Right cardiac atrium (tissue), 5 donors: ENCODE measurements at regions not wholly inside any gene's neighbourhood (a gene's known extent, or its start where the extent isn't known, plus 50 kb on each side); places are given as distances from the start of the nearest gene placed in this dataset.

Experiments used
- ATAC-seq, 2 donors: fragments of 200-7000 bp; cut with Tn5 transposase; one replicate each; pipeline versions ENCODE4 v1.8.0 to v1.9.1; 2020; ENCODE audit warnings: moderate library complexity in 2 of 2, mild to moderate bottlenecking in 1 of 2
- DNase-seq, 3 donors: peaks; one replicate each; pipeline ENCODE4 v3.0.0-alpha.2; 2020
- H3K27ac ChIP-seq: one replicate; pipeline ENCODE4 v1.5.1; 2013; ENCODE audit warnings: mild to moderate bottlenecking, low read length, control low read depth, moderate library complexity
- H3K27me3 ChIP-seq: one replicate; pipeline ENCODE4 v1.6.1; 2013; ENCODE audit not compliant: control insufficient read depth, insufficient read depth
- H3K4me1 ChIP-seq: one replicate; pipeline ENCODE4 v1.6.1; 2013; ENCODE audit warnings: low read length; ENCODE audit not compliant: control insufficient read depth, insufficient read depth
- H3K4me3 ChIP-seq: one replicate; pipeline ENCODE4 v1.5.1; 2013; ENCODE audit warnings: low read length, control low read depth
- H3K9me3 ChIP-seq: one replicate; pipeline ENCODE4 v1.6.1; 2013; ENCODE audit warnings: low read length; ENCODE audit not compliant: control insufficient read depth
- WGBS: extraction: QIAGEN DNeasy Blood & Tissue Kit; methylation state at CpG from one replicate; pipeline ENCODE4 v1.1.7; 2013; 5-methylcytosine and 5-hydroxymethylcytosine counted together
- intact Hi-C, 4 donors: fragments of 100-400 bp; cut with DNase I; formaldehyde crosslinking; loops; one replicate each; pipeline versions ENCODE4 v1.11.0 to v1.14.0; 2022 to 2023
- donor health status: healthy with polysubstance abuse.
- donor health status: DM: no; HTN: yes; CAD: no.
- donor health status: DM: no; HTN: no; CAD: no.
- donor health status: DM: no; HTN: yes; CAD: no; lungs with severe emphysema.
- donor health status: DM: yes; HTN: yes; CAD: no.

DNA sequence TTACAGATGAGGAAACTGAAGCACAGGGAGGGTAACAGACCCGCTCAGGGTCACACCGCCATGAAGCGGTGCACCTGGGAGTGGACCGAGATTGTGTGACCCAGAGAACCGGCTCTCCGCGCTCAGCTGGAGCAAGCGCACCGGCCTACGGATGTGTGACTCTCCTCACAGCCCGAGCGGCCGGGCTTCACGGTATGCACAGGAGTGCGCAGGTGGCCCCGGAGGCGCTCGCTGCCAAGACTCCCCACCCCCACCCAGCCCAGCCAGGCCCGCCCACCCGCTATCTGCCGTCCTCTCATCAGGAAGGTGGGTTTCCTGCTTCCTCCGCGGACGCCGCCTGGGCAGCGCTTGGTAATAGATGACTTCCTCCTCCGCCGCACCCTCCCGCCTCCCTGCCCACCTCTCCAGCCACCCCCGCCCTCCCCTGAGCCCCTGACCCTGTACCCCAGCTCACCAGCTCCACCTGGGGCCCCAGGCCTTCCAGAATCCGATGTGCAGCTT is 110.7 kb downstream of the NCOR2 start:
- Histone ChIP-seq H3K27me3 (no peaks in the 10 kb centered on the region), H3K4me1 (peaks cover 23% of the 10 kb centered on the region), H3K27ac (peak overlapping the region; percentile 68), H3K4me3 (peak overlapping the region; percentile 11), H3K9me3 (no peaks in the 10 kb centered on the region)
- DNase-seq (peak in 2 of 3 donors; percentile 74 to 82), ATAC-seq (peak in 1 of 2 donors; percentile 0)
- intact Hi-C loops: no loop called here
- WGBS: 65% methylated on average over 31 of the region's 31 CpGs

DNA sequence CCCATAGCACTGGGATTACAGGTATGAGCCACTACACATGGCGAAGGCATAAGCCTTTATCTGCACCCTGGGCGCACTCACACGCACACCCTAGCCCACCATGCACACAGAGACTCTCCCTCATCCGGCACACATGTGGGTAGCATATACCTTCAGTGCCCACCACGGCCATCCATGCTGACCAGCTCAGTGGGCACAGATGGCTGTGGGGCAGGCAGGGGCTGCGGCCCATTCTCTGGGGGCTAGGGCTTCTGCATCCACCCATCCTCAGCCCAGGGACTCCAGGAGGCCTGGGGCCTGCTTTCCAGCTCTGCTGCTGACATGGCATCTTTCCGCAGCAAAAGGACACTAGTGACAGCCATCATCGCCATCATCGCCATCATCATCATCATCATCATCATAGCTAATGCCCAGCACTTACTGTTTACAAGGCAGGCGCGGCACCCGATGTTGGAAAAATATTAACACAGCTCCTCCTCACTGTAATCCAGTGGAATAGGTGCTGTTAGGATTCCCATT is 111.2 kb downstream of the NCOR2 start:
- Histone ChIP-seq H3K9me3 (no peaks in the 10 kb centered on the region), H3K27ac (no peak overlapping the region), H3K27me3 (no peaks in the 10 kb centered on the region), H3K4me3 (no peak overlapping the region), H3K4me1 (peaks cover 23% of the 10 kb centered on the region)
- intact Hi-C loops: no loop called here
- ATAC-seq (no peak), DNase-seq (peak in 1 of 3 donors; percentile 55)
- 96% methylated on average over 12 of the region's 12 CpGs for WGBS

DNA sequence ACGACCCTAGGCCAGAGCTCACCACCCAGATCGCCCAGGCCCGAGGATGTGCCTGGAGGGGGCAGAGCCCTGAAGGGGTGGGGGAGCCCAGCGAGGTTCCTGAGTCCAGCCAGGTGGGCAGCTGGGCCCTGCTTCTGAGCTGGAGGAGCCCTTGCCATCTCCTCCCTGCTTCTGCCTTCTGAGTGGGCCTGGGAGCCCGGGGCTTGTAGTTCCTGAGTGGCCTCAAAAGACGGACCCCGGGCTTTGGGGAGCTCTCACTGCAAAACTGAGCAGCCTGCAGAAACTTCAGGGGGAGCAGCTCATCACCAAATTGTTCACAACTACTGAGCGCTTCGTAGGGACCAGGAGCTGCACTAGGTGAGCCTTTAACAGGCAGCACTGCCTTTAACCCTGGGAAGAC is 112.1 kb downstream of the NCOR2 start:
- Histone ChIP-seq H3K27me3 (no peaks in the 10 kb centered on the region), H3K27ac (no peak overlapping the region), H3K4me1 (peaks cover 25% of the 10 kb centered on the region), H3K9me3 (no peaks in the 10 kb centered on the region), H3K4me3 (no peak overlapping the region)
- no peak for ATAC-seq
- intact Hi-C loops: no loop called here
- 80% methylated on average over 9 of the region's 9 CpGs for WGBS
- peak in 1 of 3 donors; percentile 38 for DNase-seq

DNA sequence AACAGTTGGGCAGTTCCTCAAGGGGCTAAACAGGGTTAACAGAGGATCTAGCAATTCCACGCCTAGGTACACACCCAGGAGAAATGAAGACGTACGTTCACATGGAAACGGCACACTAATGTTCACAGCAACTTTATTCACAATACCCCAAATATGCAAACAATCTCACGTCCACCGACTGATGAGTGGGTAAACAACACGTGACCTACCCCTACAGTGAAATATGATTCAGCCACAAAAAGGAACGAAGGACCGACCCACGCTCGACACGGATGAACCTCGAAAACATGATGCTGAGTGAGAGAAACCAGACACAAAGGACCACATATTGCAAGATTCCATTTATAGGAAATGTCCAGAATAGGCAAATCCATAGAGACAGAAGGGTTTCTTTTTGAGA is 112.7 kb downstream of the NCOR2 start:
- Histone ChIP-seq H3K9me3 (no peaks in the 10 kb centered on the region), H3K4me3 (no peak overlapping the region), H3K27ac (peak overlapping the region; percentile 83), H3K27me3 (no peaks in the 10 kb centered on the region), H3K4me1 (peaks cover 25% of the 10 kb centered on the region)
- WGBS: 47% methylated on average over 13 of the region's 13 CpGs
- ATAC-seq (no peak), DNase-seq (peak in 1 of 3 donors; percentile 11)
- intact Hi-C loops: no loop called here

DNA sequence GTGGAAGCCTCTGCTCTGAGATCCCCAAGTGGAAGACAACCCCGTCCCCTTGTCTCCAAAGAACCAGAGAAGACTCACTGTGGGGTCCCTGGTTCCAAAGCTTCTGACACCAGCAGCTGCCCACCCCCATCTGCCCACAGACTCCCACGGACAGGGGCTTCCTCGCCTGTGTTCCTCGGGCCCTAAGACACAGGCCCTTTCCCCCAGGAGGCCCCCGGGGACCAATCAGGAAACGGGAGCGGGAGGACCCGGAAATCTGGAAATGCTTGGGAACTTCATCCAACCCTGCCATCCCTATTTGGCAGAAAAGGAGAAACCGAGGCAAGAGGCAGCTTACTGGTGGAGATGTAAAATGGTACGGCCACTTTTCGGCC is 113.1 kb downstream of the NCOR2 start:
- Histone ChIP-seq H3K9me3 (no peaks in the 10 kb centered on the region), H3K27ac (peak overlapping the region; percentile 83), H3K27me3 (no peaks in the 10 kb centered on the region), H3K4me3 (no peak overlapping the region), H3K4me1 (peaks cover 25% of the 10 kb centered on the region)
- ATAC-seq (no peak), DNase-seq (peak in 1 of 3 donors; percentile 65)
- 49% methylated on average over 11 of the region's 11 CpGs for WGBS
- intact Hi-C loops: no loop called here

DNA sequence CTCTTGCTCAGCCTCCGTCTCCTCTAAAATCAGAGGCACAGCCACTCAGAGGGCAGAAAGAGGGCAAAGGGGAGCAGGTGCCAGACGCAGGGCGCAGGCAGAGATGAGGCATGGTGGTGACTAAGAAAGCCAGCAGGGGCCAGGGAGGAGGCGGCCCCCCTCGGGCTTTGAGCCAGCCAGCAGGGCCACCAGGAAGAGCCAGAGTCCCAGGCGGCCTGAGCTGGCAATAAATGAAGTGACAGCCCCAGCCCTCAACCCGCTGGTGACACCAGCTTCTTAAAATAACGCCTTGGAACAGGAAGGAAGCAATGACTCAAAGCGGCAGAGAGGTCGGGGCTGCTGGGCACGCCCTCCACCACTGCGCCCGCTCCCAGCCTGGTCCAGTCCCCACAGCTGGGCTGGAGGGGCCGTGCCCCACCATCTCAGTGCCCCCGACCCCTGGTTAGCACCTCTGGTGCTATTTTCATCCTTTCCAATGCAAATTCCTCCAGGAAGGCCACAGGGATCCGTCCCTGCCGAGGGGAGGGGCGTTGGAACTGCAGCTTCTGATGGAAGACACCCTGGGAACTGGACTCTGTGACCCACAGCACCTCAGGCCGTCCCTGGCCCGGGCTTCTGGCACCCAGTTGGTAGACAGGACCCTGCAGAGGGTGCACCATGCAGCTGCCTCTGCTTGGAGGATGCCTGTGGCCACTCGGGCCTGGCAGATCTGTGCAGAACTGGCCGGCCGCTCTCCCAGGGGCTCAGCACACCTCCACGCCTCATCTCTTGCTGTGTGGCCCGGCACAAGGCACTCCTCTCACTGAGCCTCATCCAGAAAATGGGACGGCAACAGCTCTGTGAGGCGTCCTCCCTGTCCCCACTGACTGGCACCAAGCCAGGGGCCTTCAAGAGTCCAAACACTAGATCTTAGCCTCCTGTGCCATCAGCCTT is 113.7 kb downstream of the NCOR2 start:
- 16% methylated on average over 27 of the region's 27 CpGs for WGBS
- DNase-seq (peak; percentile 92 to 94 (median 93)), ATAC-seq (peak; percentile 78 to 87)
- Histone ChIP-seq H3K27ac (peak overlapping the region; percentile 83), H3K27me3 (no peaks in the 10 kb centered on the region), H3K4me1 (peaks cover 25% of the 10 kb centered on the region), H3K4me3 (no peak overlapping the region), H3K9me3 (no peaks in the 10 kb centered on the region)
- intact Hi-C loops: no loop called here

DNA sequence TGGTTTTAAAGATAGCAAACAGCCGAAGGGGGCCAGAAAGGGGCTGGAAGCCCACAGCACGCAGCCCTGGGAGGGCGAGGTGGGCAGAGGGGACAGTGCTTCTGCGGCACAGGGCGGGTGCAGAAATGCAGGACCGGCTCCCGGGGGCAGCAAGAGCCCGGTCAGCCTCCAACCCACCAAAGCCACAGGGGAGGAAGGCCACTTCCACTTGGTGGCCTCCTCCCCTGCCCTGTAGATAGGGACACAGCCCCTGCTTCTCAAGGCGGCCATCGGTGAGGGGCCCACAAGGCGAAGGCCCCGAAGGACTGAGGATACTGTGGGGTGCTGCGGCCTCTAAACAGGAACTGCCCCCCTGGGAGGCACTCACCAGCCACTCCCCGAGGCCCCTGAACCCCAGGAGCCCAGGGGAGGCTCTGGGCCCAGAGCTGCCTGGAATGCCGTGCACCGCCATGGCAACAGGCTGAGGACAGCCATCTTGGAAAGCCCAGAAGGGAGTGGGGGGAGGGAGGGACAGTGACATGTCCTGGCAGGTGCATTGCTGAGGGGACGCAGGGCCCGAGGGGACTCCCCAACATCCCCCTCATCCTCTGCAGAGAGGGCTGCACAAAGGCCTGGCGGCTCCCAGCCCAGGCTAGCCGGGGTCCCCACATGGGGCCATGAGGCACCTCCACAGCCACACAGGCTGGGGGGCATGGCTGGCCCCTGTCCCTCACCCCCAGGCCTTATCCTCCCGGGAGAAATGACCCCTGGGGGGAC is 114.7 kb downstream of the NCOR2 start:
- Histone ChIP-seq H3K4me1 (peaks cover 17% of the 10 kb centered on the region), H3K27ac (peak overlapping the region; percentile 48), H3K27me3 (no peaks in the 10 kb centered on the region), H3K9me3 (no peaks in the 10 kb centered on the region), H3K4me3 (no peak overlapping the region)
- intact Hi-C loops: no loop called here
- DNase-seq (peak in 1 of 3 donors; percentile 66), ATAC-seq (peak in 1 of 2 donors; percentile 3)
- 84% methylated on average over 21 of the region's 21 CpGs for WGBS

DNA sequence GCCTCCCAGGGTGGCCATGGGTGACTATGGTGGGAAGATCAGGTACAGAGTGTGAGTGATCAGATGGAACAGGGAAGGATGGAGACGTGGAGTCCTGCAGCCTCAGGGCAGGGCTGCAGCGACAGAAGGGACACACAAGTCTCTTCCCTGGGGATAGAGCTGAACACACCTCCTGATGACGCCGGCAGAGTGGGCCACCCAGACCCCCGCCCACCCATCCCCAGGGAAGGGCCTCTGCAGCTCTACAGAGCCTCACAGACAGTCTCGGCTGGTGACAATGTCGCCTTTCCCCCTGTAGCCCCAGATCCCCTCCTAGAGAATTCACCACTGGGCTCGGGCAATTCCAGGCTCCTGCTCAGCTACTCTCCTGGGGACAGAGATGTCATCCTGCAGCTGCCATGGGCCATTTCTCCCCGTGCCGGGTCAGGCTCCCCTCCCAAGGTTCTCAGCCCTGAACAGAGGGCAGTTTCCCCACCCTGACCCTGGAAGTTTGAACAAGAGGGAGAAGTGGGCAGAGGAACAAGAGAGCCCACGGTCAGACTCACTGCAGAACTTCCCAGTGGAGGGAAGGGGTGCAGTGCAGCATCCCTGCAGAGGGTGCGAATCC is 115.7 kb downstream of the NCOR2 start:
- intact Hi-C loops: no loop called here
- Histone ChIP-seq H3K9me3 (no peaks in the 10 kb centered on the region), H3K27ac (no peak overlapping the region), H3K4me1 (peaks cover 16% of the 10 kb centered on the region), H3K4me3 (no peak overlapping the region), H3K27me3 (no peaks in the 10 kb centered on the region)
- DNase-seq: peak in 1 of 3 donors; percentile 30
- ATAC-seq: no peak
- WGBS: 76% methylated on average over 12 of the region's 12 CpGs

DNA sequence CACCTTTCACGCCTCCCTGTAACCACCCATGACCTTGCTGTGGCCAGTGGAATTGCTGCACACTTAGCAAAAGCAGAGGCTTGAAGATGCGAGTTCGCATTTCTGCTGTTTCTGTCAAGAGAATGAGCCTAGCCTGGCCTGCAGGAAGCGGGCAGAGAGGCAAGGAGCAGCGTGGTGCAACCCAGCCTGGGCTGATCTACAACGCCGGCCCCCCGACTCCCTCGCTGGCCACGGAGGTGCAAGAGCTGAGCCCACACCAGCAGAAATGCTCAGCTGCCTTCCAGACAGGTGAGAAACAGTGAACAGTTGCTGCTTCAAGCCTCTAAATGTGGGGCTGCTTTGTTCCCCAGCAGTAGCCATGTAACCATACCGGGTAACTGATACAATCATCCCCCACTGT is 116.4 kb downstream of the NCOR2 start:
- 91% methylated on average over 11 of the region's 11 CpGs for WGBS
- intact Hi-C loops: no loop called here
- Histone ChIP-seq H3K27me3 (no peaks in the 10 kb centered on the region), H3K27ac (no peak overlapping the region), H3K4me1 (peaks cover 16% of the 10 kb centered on the region), H3K9me3 (no peaks in the 10 kb centered on the region), H3K4me3 (no peak overlapping the region)
- DNase-seq (peak in 1 of 3 donors; percentile 23), ATAC-seq (no peak)

DNA sequence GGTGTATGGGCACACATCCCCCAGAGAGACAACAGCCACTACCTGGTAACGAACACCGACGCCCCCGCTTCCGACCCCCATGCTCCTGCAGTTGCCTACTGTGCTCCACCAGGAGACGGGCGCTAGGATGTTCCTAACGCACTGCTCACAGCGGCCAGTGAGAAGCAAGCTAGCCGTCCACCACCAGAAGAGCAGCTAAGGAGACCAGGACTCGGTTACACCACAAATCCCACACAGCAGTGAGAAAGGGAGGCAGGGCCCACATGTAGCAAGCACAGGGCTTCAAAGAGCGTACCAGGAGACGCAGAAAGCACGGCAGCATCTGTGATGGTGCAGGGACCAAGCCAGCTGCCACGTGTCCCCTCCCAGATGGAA is 117.0 kb downstream of the NCOR2 start:
- no peaks in the 10 kb centered on the region for H3K9me3 ChIP-seq

More for the DNA sequence above, 117.0 kb downstream of the NCOR2 start:
- 92% methylated on average over 15 of the region's 15 CpGs for WGBS
- Histone ChIP-seq H3K4me3 (no peak overlapping the region), H3K27me3 (no peaks in the 10 kb centered on the region), H3K4me1 (peaks cover 16% of the 10 kb centered on the region), H3K27ac (no peak overlapping the region)
- DNase-seq: peak in 1 of 3 donors; percentile 50
- ATAC-seq: no peak
- intact Hi-C loops: no loop called here
